ENCODE measurements at regions not wholly inside any gene's neighbourhood (a gene's known extent, or its start where the extent isn't known, plus 50 kb on each side); places are given as distances from the start of the nearest gene placed in this dataset.

- Histone ChIP-seq H3K9me3 (replicated peaks; ENCODE audit: control insufficient read depth, insufficient read depth, low read length) (peaks cover 3% of the 10 kb centered on the region), H4K20me1 (replicated peaks; ENCODE audit: control insufficient read depth, extremely low read depth, insufficient read depth, low read length) (no peaks in the 10 kb centered on the region), H2AFZ (ENCODE audit: low read depth, low read length) (no peak overlapping the region), H3K79me2 (ENCODE audit: control insufficient read depth, insufficient read depth, low read length) (no peaks in the 10 kb centered on the region), H3K9ac (replicated peaks; ENCODE audit: extremely low read depth, insufficient read depth, low read length) (no peak overlapping the region), H3K9me1 (replicated peaks; ENCODE audit: control insufficient read depth, extremely low read depth, insufficient read depth, low read length) (no peaks in the 10 kb centered on the region), H3K27ac (ENCODE audit: insufficient read depth, low read depth, low read length) (no peak overlapping the region), H3K4me3 (replicated peaks in 1 of 3; ENCODE audit: insufficient read depth in 1 of 3, low read depth in 1 of 3, low read length in 3 of 3) (no peak overlapping the region), H3K36me3 (ENCODE audit: control insufficient read depth in 2 of 2, extremely low read depth in 1 of 2, insufficient read depth in 2 of 2, low read length in 2 of 2) (no peaks in the 10 kb centered on the region), H3K4me2 (ENCODE audit: insufficient read depth, low read length) (no peak overlapping the region), H3K4me1 (ENCODE audit: control insufficient read depth, extremely low read depth, insufficient read depth, low read length) (no peaks in the 10 kb centered on the region), H3K27me3 (ENCODE audit: control insufficient read depth in 2 of 2, insufficient read depth in 2 of 2, low read length in 2 of 2) (no peaks in the 10 kb centered on the region)
- intact Hi-C loops (cut with micrococcal nuclease) (no loop called here), dilution Hi-C loops (cut with MboI; ENCODE audit: extremely low pct_ligation_motif_present, low sequenced_read_pairs) (no loop called here)
- no peak for TF ChIP-seq EZH2 (IDR thresholded peaks at IDR 0.05; ENCODE audit: borderline replicate concordance, low read depth, low read length, severe bottlenecking)
- TF ChIP-seq FOS (IDR thresholded peaks at IDR 0.05; ENCODE audit: borderline replicate concordance, insufficient read depth, low read length), result no peak
- no peak for TF ChIP-seq POLR2A (IDR thresholded peaks at IDR 0.05; ENCODE audit: low read depth, low read length)
- no peak for TF ChIP-seq GATA2 (IDR thresholded peaks at IDR 0.05; ENCODE audit: insufficient read depth, insufficient read length, low read depth, low read length)
- TF ChIP-seq POLR2AphosphoS5 (IDR thresholded peaks at IDR 0.05; ENCODE audit: insufficient read depth, low read depth, low read length), result no peak
- no peak for TF ChIP-seq CTCF (IDR thresholded peaks at IDR 0.05; ENCODE audit: extremely low read depth in 1 of 2, insufficient read depth in 1 of 2, low read depth in 1 of 2, low read length in 2 of 2)
- TF ChIP-seq JUN (IDR thresholded peaks at IDR 0.05; ENCODE audit: borderline replicate concordance, insufficient read depth, insufficient read length, low read depth), result no peak
- no peak for TF ChIP-seq MAX (IDR thresholded peaks at IDR 0.05; ENCODE audit: insufficient read depth, insufficient read length)
- no peak for TF ChIP-seq MYC (IDR thresholded peaks at IDR 0.05; ENCODE audit: low read depth, low read length)
- no peak for FAIRE-seq
- BruUV-seq (replicated peaks), result no TSS peak
- POLR2A ChIA-PET, result no interaction called here
- no peak for DNase-seq (ENCODE audit: low read depth, low spot score)
- CTCF ChIA-PET, result no interaction called here
Observed at GRCh38 chr1:13922466-13923110, 222.6 kb downstream of the PRDM2 start.
